Progenitor cell of endocrine pancreas (in vitro differentiated cells): ENCODE measurements at regions not wholly inside any gene's neighbourhood (a gene's known extent, or its start where the extent isn't known, plus 50 kb on each side); places are given as distances from the start of the nearest gene placed in this dataset.
"Not testable (repeated sequence)": the region's sequence is repeated elsewhere in the genome, so short reads cannot be mapped to it uniquely, and the experiment has no call there.

Experiments used
- DNase-seq: peaks from one replicate; pipeline ENCODE4 v3.0.0; 2021; ENCODE audit warnings: low spot score; ENCODE audit not compliant: unreplicated experiment
- H3K27ac Mint-ChIP-seq: 2 replicates; pipeline ENCODE4 v1.8.0; 2021; ENCODE audit warnings: mild to moderate bottlenecking, moderate library complexity, mixed read lengths
- H3K27me3 Mint-ChIP-seq: 2 replicates; pipeline ENCODE4 v1.8.0; 2021; ENCODE audit warnings: mixed read lengths
- H3K36me3 Mint-ChIP-seq: 2 replicates; pipeline ENCODE4 v1.8.0; 2022; ENCODE audit warnings: mixed read lengths; ENCODE audit not compliant: insufficient read depth
- H3K4me1 Mint-ChIP-seq: 2 replicates; pipeline ENCODE4 v1.8.0; 2021; ENCODE audit warnings: low read depth, mixed read lengths
- H3K4me3 Mint-ChIP-seq: 2 replicates; pipeline ENCODE4 v1.8.0; 2021; ENCODE audit warnings: low read depth, mild to moderate bottlenecking, moderate library complexity, mixed read lengths
- H3K9me3 Mint-ChIP-seq: 2 replicates; pipeline ENCODE4 v1.8.0; 2021; ENCODE audit warnings: low read depth, mixed read lengths
- TF ChIP-seq, protein P1 (sequence below): fragments of 200-600 bp; sonication (generic); IDR thresholded peaks from one replicate; pipeline ENCODE4 v1.5.0; 2021; ENCODE audit warnings: antibody characterized with exemption, mild to moderate bottlenecking; ENCODE audit not compliant: unreplicated experiment

DNA sequence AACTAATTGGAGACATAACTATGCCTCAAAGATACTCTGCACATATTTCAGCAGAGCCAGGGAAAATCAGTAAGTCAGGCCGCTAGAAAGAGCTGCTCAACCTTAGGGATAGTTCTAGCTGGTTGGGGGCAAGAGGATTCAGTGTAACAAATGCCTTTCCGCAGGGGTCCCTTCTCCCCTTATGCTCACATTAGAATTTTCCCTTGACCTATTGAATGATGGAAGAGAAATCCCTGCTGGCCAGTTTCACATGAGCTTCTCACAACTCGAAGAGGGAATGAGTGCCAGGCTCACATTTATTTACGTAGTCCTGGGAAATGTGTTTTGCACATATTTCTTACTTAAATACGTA lies 66.2 kb upstream of the USP9X start:
- H3K36me3 Mint-ChIP-seq = no peaks in the 10 kb centered on the region
- H3K9me3 Mint-ChIP-seq = peaks cover 7% of the 10 kb centered on the region
- DNase-seq = no peak
- no peak overlapping the region for H3K27ac Mint-ChIP-seq
- H3K27me3 Mint-ChIP-seq = no peaks in the 10 kb centered on the region
- no peak overlapping the region for H3K4me3 Mint-ChIP-seq
- TF ChIP-seq, protein P1, sequence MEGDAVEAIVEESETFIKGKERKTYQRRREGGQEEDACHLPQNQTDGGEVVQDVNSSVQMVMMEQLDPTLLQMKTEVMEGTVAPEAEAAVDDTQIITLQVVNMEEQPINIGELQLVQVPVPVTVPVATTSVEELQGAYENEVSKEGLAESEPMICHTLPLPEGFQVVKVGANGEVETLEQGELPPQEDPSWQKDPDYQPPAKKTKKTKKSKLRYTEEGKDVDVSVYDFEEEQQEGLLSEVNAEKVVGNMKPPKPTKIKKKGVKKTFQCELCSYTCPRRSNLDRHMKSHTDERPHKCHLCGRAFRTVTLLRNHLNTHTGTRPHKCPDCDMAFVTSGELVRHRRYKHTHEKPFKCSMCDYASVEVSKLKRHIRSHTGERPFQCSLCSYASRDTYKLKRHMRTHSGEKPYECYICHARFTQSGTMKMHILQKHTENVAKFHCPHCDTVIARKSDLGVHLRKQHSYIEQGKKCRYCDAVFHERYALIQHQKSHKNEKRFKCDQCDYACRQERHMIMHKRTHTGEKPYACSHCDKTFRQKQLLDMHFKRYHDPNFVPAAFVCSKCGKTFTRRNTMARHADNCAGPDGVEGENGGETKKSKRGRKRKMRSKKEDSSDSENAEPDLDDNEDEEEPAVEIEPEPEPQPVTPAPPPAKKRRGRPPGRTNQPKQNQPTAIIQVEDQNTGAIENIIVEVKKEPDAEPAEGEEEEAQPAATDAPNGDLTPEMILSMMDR = no peak
- no peaks in the 10 kb centered on the region for H3K4me1 Mint-ChIP-seq

DNA sequence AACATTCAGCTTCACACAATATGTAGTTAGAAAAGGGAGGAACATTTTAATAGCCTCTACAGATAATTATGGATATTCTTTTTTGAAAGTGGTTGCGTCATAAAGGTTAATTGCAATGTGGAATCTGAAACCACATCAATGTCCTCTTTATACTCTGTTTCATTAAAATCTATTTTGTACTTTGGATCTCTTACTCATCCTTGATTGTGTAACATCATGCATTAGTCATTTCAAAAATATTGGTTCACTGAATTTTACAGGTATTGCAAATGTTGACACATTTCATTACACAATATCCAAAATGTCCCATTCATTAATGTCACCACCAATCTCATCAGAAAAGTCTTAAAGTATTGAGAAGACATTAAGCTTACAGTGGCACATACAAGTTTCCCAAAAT lies 62.7 kb upstream of the USP9X start:
- Mint-ChIP-seq H3K4me3 (no peak overlapping the region), H3K27me3 (no peaks in the 10 kb centered on the region)

DNA sequence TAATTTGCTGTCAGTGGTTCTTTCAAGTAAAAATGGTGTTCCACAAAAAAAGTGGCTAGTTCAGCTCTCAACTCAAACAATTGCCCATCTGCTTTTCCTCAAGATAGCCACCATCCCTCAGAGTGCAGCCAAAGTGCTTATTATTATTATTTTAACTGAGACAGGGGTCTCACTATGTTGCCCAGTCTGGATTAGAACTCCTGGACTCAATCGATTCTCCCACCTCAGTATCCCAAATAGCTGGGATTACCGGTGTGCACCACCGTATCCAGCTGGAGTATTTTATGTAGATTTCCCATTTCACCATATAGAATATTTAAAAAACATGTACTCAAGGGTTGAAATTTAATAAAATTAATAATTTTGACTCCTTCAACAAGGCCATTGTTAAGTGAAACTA lies 62.1 kb upstream of the USP9X start:
- Mint-ChIP-seq H3K36me3 (no peaks in the 10 kb centered on the region), H3K27ac (no peak overlapping the region), H3K4me1 (peaks cover 8% of the 10 kb centered on the region), H3K27me3 (no peaks in the 10 kb centered on the region), H3K9me3 (no peaks in the 10 kb centered on the region), H3K4me3 (no peak overlapping the region)
- TF ChIP-seq, protein P1 = no peak
- no peak for DNase-seq

More for the DNA sequence above, 62.7 kb upstream of the USP9X start:
- Mint-ChIP-seq H3K36me3 (no peaks in the 10 kb centered on the region), H3K27ac (no peak overlapping the region), H3K4me1 (peaks cover 8% of the 10 kb centered on the region), H3K9me3 (no peaks in the 10 kb centered on the region)
- DNase-seq = no peak
- TF ChIP-seq, protein P1 = no peak

DNA sequence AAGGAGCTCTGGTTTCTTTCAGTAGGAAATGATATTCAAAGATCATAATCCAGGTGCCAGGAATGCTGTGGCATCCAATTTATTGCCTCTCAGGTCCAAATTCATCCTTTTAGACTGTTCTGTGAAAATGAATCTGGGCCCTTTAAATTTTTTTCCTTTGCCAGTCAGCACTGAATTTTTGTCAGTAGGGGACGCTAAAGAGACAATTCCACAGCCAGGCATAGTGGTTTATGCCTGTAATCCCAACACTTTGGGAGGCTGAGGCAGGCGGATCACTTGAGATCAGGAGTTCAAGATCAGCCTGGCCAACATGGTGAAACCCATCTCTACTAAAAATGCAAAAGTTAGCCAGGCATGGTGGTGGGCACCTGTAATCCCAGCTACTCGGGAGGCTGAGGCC lies 60.9 kb upstream of the USP9X start:
- not testable (repeated sequence) for H3K36me3 Mint-ChIP-seq, H3K27me3 Mint-ChIP-seq, H3K4me1 Mint-ChIP-seq, H3K4me3 Mint-ChIP-seq, H3K27ac Mint-ChIP-seq, H3K9me3 Mint-ChIP-seq, DNase-seq

DNA sequence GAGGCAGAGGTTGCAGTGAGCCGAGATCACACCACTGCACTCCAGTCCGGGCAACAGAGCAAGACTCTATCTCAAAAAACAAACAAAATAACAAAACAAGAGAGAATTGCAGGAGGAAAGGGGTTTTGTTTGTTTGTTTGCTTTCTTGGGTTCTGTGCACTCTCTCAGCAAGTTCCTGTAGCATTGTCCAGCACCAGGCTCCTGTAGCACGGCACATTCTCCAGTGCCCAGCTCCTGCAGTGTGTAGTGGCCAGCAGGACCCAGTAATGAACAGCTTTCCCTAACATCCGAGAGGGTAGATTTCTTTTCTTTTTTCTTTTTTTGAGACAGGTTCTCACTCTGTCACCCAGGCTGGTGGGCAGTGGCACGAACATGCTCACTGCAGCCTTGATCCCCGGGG lies 60.5 kb upstream of the USP9X start:
- TF ChIP-seq, protein P1 = no peak
- Mint-ChIP-seq H3K9me3 (no peaks in the 10 kb centered on the region), H3K27ac (no peak overlapping the region), H3K27me3 (no peaks in the 10 kb centered on the region), H3K4me3 (no peak overlapping the region), H3K36me3 (no peaks in the 10 kb centered on the region), H3K4me1 (peaks cover 8% of the 10 kb centered on the region)
- no peak for DNase-seq

DNA sequence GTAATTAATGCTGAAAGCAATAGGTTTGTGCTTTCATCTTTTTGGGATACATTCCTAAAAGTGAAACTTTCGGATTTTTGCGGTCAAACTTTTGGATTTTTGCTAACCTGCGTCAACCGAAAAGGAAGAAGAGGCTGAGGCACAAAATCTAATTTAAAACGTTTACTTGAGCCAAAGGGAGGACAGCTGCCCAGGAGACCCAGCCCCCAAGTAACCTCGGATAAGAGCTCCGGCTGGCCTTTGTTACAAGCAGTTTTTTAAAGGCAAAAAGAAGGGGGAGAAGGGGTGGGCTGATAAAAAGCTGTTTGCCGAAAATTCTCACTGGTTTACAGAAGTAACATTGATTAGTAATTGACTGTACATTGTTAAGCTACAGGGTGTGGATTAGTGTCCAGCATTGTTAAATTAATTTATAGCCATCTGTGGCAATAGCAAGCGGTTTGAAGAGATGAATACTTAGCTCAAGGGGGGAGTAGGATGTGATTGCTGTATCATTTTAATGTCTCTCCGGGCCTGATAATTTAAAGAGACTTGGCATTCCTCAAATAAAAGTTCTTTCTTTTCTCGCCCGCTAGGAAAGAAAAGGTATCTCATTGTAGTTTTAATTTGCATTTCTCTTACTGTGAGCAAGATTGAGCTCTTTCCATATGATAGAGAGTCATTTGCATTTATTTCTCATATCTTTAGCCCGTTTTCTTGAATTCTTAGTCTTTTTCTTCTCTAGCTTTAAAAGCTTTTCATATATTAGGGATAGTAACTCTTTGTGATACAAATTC lies 59.1 kb upstream of the USP9X start:
- TF ChIP-seq, protein P1 = no peak
- Mint-ChIP-seq H3K36me3 (no peaks in the 10 kb centered on the region), H3K9me3 (no peaks in the 10 kb centered on the region), H3K27ac (no peak overlapping the region), H3K27me3 (no peaks in the 10 kb centered on the region), H3K4me3 (no peak overlapping the region), H3K4me1 (peaks cover 8% of the 10 kb centered on the region)
- no peak for DNase-seq
